Hepatocyte (in vitro differentiated cells): ENCODE measurements at regions not wholly inside any gene's neighbourhood (a gene's known extent, or its start where the extent isn't known, plus 50 kb on each side); places are given as distances from the start of the nearest gene placed in this dataset.
A peak's percentile ranks its signal among the peaks of the same experiment; 100 is the strongest.

Experiments
- DNase-seq: peaks from one replicate; pipeline ENCODE4 v3.0.0-alpha.2; 2016; ENCODE audit warnings: low spot score
- H2AFZ ChIP-seq: fragments of 200-600 bp; sonication (generic); 2 replicates; pipeline ENCODE4 v1.6.0; 2016; ENCODE audit warnings: antibody characterized with exemption, mild to moderate bottlenecking
- H3K27ac ChIP-seq: fragments of 200-600 bp; sonication (generic); 2 replicates; pipeline ENCODE4 v1.5.1; 2016; ENCODE audit warnings: mild to moderate bottlenecking
- H3K27me3 ChIP-seq: fragments of 200-600 bp; sonication (generic); 2 replicates; pipeline ENCODE4 v1.6.1; 2016
- H3K36me3 ChIP-seq: fragments of 200-600 bp; sonication (generic); replicated peaks from 2 replicates; pipeline ENCODE4 v1.5.1; 2016; ENCODE audit warnings: low read depth; ENCODE audit not compliant: insufficient read depth
- H3K4me1 ChIP-seq: fragments of 200-600 bp; sonication (generic); 2 replicates; pipeline ENCODE4 v1.5.1; 2016; ENCODE audit warnings: mild to moderate bottlenecking, moderate library complexity; ENCODE audit not compliant: insufficient read depth
- H3K4me2 ChIP-seq: fragments of 200-600 bp; sonication (generic); 2 replicates; pipeline ENCODE4 v1.6.0; 2016
- H3K4me3 ChIP-seq: fragments of 200-600 bp; sonication (generic); 2 replicates; pipeline ENCODE4 v1.5.1; 2016; ENCODE audit warnings: mild to moderate bottlenecking
- H3K79me2 ChIP-seq: fragments of 200-600 bp; sonication (generic); 2 replicates; pipeline ENCODE4 v1.6.0; 2017; ENCODE audit warnings: mild to moderate bottlenecking
- H3K9me2 ChIP-seq: fragments of 200-600 bp; sonication (generic); replicated peaks from 2 replicates; pipeline ENCODE4 v1.6.0; 2017; ENCODE audit warnings: mild to moderate bottlenecking; ENCODE audit not compliant: insufficient read depth
- H3K9me3 ChIP-seq: fragments of 200-600 bp; sonication (generic); 2 replicates; pipeline ENCODE4 v1.5.1; 2016; ENCODE audit warnings: low read depth, mild to moderate bottlenecking
- H4K20me1 ChIP-seq: fragments of 200-600 bp; sonication (generic); 2 replicates; pipeline ENCODE4 v1.6.0; 2016; ENCODE audit warnings: mild to moderate bottlenecking; ENCODE audit not compliant: insufficient read depth, poor library complexity, severe bottlenecking
- EZH2 ChIP-seq: fragments of 200-600 bp; sonication (generic); IDR thresholded peaks from 2 replicates; pipeline ENCODE4 v1.6.1; 2016; ENCODE audit warnings: antibody characterized with exemption, mild to moderate bottlenecking, borderline replicate concordance
- EZH2phosphoT487 ChIP-seq: fragments of 200-600 bp; sonication (generic); IDR thresholded peaks from one replicate; pipeline ENCODE4 v1.6.1; 2018; ENCODE audit warnings: antibody characterized with exemption, mild to moderate bottlenecking, low read depth, moderate library complexity; ENCODE audit not compliant: unreplicated experiment, severe bottlenecking
- WGBS: methylation state at CpG from one replicate; pipeline ENCODE4 v1.1.6; 2016; ENCODE audit warnings: low lambda C conversion rate; ENCODE audit errors: missing lambda C conversion rate; 5-methylcytosine and 5-hydroxymethylcytosine counted together
- TF ChIP-seq, protein P1 (sequence below): fragments of 200-600 bp; sonication (generic); IDR thresholded peaks from 2 replicates; pipeline ENCODE4 v1.5.1; 2016; ENCODE audit warnings: antibody characterized with exemption, mild to moderate bottlenecking; ENCODE audit not compliant: poor library complexity

DNA sequence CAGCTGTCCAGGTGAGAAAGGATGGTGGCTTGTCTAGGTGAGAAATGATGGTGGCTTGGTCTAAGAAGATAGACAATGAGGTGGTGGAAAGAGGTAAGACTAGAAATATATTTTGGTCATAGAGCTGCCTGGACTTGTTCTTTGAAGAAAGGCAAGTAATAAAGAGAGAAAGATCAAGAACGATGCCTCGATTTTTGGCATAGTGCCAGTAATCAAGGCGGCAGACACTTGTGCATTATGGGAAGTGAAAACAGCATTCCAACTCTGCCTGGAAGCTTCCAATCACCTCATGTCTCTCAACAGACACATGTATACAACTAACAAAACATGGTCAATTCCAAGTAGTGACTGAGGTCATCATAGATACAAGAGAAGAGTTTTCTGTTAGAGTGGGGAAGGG, 423.8 kb upstream of the NRP1 start:
- TF ChIP-seq, protein P1, sequence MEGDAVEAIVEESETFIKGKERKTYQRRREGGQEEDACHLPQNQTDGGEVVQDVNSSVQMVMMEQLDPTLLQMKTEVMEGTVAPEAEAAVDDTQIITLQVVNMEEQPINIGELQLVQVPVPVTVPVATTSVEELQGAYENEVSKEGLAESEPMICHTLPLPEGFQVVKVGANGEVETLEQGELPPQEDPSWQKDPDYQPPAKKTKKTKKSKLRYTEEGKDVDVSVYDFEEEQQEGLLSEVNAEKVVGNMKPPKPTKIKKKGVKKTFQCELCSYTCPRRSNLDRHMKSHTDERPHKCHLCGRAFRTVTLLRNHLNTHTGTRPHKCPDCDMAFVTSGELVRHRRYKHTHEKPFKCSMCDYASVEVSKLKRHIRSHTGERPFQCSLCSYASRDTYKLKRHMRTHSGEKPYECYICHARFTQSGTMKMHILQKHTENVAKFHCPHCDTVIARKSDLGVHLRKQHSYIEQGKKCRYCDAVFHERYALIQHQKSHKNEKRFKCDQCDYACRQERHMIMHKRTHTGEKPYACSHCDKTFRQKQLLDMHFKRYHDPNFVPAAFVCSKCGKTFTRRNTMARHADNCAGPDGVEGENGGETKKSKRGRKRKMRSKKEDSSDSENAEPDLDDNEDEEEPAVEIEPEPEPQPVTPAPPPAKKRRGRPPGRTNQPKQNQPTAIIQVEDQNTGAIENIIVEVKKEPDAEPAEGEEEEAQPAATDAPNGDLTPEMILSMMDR, result no peak
- TF ChIP-seq EZH2phosphoT487, result no peak
- no peak for TF ChIP-seq EZH2
- WGBS, result 86% methylated on average over 3 of the region's 3 CpGs
- H3K27me3 ChIP-seq, result no peaks in the 10 kb centered on the region
- H3K9me2 ChIP-seq, result no peaks in the 10 kb centered on the region
- H3K79me2 ChIP-seq, result no peaks in the 10 kb centered on the region
- no peaks in the 10 kb centered on the region for H3K36me3 ChIP-seq
- H2AFZ ChIP-seq, result no peak overlapping the region
- H3K4me2 ChIP-seq, result no peak overlapping the region
- DNase-seq, result no peak
- no peaks in the 10 kb centered on the region for H3K9me3 ChIP-seq
- H3K27ac ChIP-seq, result no peak overlapping the region
- H4K20me1 ChIP-seq, result no peaks in the 10 kb centered on the region
- H3K4me3 ChIP-seq, result no peak overlapping the region
- no peaks in the 10 kb centered on the region for H3K4me1 ChIP-seq

DNA sequence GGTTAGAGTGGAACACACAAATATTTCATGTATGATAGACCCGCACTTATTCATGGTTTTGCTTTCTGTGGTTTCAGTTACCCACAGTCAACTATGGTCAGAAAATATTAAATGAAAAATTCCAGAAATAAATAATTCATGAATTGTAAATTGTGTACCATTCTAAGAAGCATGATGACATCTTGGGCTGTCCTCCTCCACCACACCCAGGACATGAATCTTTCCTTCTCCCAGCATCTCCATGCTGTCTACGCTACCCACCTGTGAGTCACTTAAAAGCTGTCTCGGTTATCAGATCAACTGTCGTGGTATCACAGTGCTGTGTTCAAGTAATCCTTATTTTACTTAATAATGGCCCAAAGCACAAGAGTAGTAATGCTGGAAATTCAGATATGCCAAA, 419.6 kb upstream of the NRP1 start:
- H2AFZ ChIP-seq, result no peak overlapping the region
- no peaks in the 10 kb centered on the region for H4K20me1 ChIP-seq
- 88% methylated on average over 4 of the region's 4 CpGs for WGBS
- TF ChIP-seq, protein P1, result no peak
- no peak for TF ChIP-seq EZH2
- TF ChIP-seq EZH2phosphoT487, result no peak
- H3K27ac ChIP-seq, result no peak overlapping the region
- no peaks in the 10 kb centered on the region for H3K9me3 ChIP-seq
- no peak overlapping the region for H3K4me2 ChIP-seq
- no peak for DNase-seq
- H3K9me2 ChIP-seq, result no peaks in the 10 kb centered on the region
- H3K4me1 ChIP-seq, result peaks cover 8% of the 10 kb centered on the region
- no peaks in the 10 kb centered on the region for H3K79me2 ChIP-seq
- H3K4me3 ChIP-seq, result no peak overlapping the region
- no peaks in the 10 kb centered on the region for H3K36me3 ChIP-seq
- H3K27me3 ChIP-seq, result no peaks in the 10 kb centered on the region

DNA sequence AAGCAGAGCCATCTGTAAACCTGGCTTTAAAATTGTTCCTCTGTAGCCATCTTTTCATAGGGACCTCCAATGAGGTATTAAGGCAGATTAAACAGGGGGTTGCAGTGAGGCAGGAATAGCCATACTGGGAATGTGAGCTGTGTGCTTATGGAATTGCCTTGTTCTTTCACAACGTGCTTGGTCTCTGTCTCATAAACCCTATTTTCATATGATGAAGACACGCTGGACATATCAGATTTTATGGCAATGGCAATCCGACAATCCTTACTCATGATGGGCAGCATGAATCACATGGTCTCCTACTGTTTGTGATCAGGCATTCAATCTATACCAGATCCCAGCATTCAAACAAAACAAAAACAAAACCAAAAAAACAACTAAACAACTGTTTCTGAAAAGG, 418.9 kb upstream of the NRP1 start:
- no peaks in the 10 kb centered on the region for H3K27me3 ChIP-seq
- H3K27ac ChIP-seq, result no peak overlapping the region
- H4K20me1 ChIP-seq, result no peaks in the 10 kb centered on the region
- no peaks in the 10 kb centered on the region for H3K36me3 ChIP-seq
- no peaks in the 10 kb centered on the region for H3K79me2 ChIP-seq
- 94% methylated on average over 3 of the region's 3 CpGs for WGBS
- no peak overlapping the region for H2AFZ ChIP-seq
- no peak for DNase-seq
- H3K4me3 ChIP-seq, result no peak overlapping the region
- TF ChIP-seq EZH2 (no peak), EZH2phosphoT487 (no peak)
- TF ChIP-seq, protein P1, result no peak
- peaks cover 8% of the 10 kb centered on the region for H3K4me1 ChIP-seq
- H3K4me2 ChIP-seq, result no peak overlapping the region
- no peaks in the 10 kb centered on the region for H3K9me3 ChIP-seq
- H3K9me2 ChIP-seq, result no peaks in the 10 kb centered on the region

DNA sequence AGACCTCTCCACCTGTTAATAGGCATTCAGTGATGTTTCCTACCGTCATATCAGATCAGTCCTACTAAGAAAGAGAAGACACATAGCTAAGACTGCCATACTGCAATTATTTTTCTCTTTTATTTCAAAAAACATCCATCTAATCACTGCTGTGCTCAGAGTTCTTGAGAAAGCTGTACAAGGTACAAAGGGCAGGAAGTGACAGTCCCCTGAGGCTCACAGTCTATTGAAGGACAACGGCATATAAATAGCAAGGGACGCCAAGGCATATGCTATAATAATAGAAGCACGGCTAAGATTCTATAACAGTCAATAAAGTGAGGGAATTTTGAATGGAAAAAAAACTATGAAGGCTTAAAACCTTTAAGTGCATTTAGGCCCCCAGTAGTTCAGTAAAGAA, 415.3 kb upstream of the NRP1 start:
- H3K27ac ChIP-seq, result peak overlapping the region; percentile 12
- TF ChIP-seq, protein P1, result no peak
- no peak for TF ChIP-seq EZH2
- no peak for TF ChIP-seq EZH2phosphoT487
- H3K79me2 ChIP-seq, result no peaks in the 10 kb centered on the region
- no peaks in the 10 kb centered on the region for H3K9me2 ChIP-seq
- no peak overlapping the region for H2AFZ ChIP-seq
- no peaks in the 10 kb centered on the region for H4K20me1 ChIP-seq
- 63% methylated on average over 4 of the region's 4 CpGs for WGBS
- peaks cover 8% of the 10 kb centered on the region for H3K4me1 ChIP-seq
- no peak for DNase-seq
- no peak overlapping the region for H3K4me3 ChIP-seq
- no peak overlapping the region for H3K4me2 ChIP-seq
- H3K27me3 ChIP-seq, result no peaks in the 10 kb centered on the region
- H3K36me3 ChIP-seq, result no peaks in the 10 kb centered on the region
- H3K9me3 ChIP-seq, result no peaks in the 10 kb centered on the region
